HEK293 (cell line): ENCODE measurements at regions not wholly inside any gene's neighbourhood (a gene's known extent, or its start where the extent isn't known, plus 50 kb on each side); places are given as distances from the start of the nearest gene placed in this dataset.

ENCODE experiments used
- CTCF ChIA-PET: fragments of 350-600 bp; formaldehyde crosslinking; extraction: SDS; loops from one replicate; lab custom pipeline; 2021; ENCODE audit warnings: antibody characterized with exemption; lab: Yijun Ruan, JAX
- POLR2A ChIA-PET: fragments of 300-600 bp; formaldehyde crosslinking; extraction: SDS; loops from one replicate; lab custom pipeline; 2020; ENCODE audit warnings: antibody characterized with exemption, inconsistent platforms; lab: Yijun Ruan, JAX
- H3K27ac ChIP-seq: fragments of 200-500 bp; sonication (Bioruptor generic); 2 replicates; pipeline ENCODE4 v1.5.1; 2014; ENCODE audit warnings: low read depth, low read length, control low read depth, inconsistent platforms; ENCODE audit errors: extremely low read depth
- H3K36me3 ChIP-seq, 2 experiments: fragments of 200-500 bp in 1 of 2; sonication (Bioruptor generic) in 1 of 2; 1 replicate in 1 of 2; 2 replicates in 1 of 2; pipeline ENCODE4 v1.5.1; 2014 to 2017; ENCODE audit warnings: inconsistent platforms in 2 of 2, low read length in 2 of 2; ENCODE audit not compliant: control insufficient read depth in 2 of 2, insufficient read depth in 1 of 2
- H3K4me1 ChIP-seq: fragments of 200-500 bp; sonication (Bioruptor generic); 2 replicates; pipeline ENCODE4 v1.5.1; 2014; ENCODE audit warnings: mild to moderate bottlenecking, low read length, inconsistent platforms; ENCODE audit not compliant: control insufficient read depth, insufficient read depth
- H3K4me3 ChIP-seq: 2 replicates; pipeline ENCODE4 v1.5.1; 2011; ENCODE audit warnings: low read depth, mild to moderate bottlenecking, control low read depth, low read length, moderate library complexity
- H3K9me3 ChIP-seq: fragments of 200-500 bp; sonication (Bioruptor generic); 2 replicates; pipeline ENCODE4 v1.5.1; 2014; ENCODE audit warnings: low read depth, low read length, inconsistent platforms; ENCODE audit not compliant: control insufficient read depth, insufficient read depth
- GLIS2 ChIP-seq: fragments of 450-650 bp; formaldehyde crosslinking; IDR thresholded peaks from 2 replicates; pipeline ENCODE4 v1.5.1; 2016; ENCODE audit warnings: missing biosample characterization, missing genetic modification characterization
- HOXC10 ChIP-seq: sonication (generic); formaldehyde crosslinking; IDR thresholded peaks from 2 replicates; pipeline ENCODE4 v1.8.1; 2023; ENCODE audit warnings: mild to moderate bottlenecking, missing genetic modification reagents
- KLF16 ChIP-seq: fragments of 450-650 bp; formaldehyde crosslinking; IDR thresholded peaks from 2 replicates; pipeline ENCODE4 v1.5.1; 2017; ENCODE audit warnings: missing biosample characterization, missing genetic modification characterization
- MEIS1 ChIP-seq: sonication (generic); formaldehyde crosslinking; IDR thresholded peaks from 2 replicates; pipeline ENCODE4 v1.8.1; 2022; ENCODE audit warnings: missing genetic modification reagents, mild to moderate bottlenecking, borderline replicate concordance
- ZBTB7A ChIP-seq: fragments of 450-650 bp; formaldehyde crosslinking; IDR thresholded peaks from 2 replicates; pipeline ENCODE4 v1.5.1; 2016; ENCODE audit warnings: low read depth, missing biosample characterization, missing genetic modification characterization
- ZNF114 ChIP-seq: fragments of 450-650 bp; formaldehyde crosslinking; IDR thresholded peaks from 2 replicates; pipeline ENCODE4 v1.5.0; 2017; ENCODE audit warnings: missing biosample characterization, missing genetic modification characterization
- ZNF174 ChIP-seq: fragments of 450-650 bp; formaldehyde crosslinking; IDR thresholded peaks from 2 replicates; pipeline ENCODE4 v1.5.0; 2017; ENCODE audit warnings: missing biosample characterization, mild to moderate bottlenecking, missing genetic modification characterization
- ZNF248 ChIP-seq: fragments of 450-650 bp; formaldehyde crosslinking; IDR thresholded peaks from 2 replicates; pipeline ENCODE4 v1.5.1; 2017; ENCODE audit warnings: missing biosample characterization, missing genetic modification characterization
- ZNF324 ChIP-seq: fragments of 450-650 bp; formaldehyde crosslinking; IDR thresholded peaks from 2 replicates; pipeline ENCODE4 v1.5.1; 2016; ENCODE audit warnings: missing biosample characterization, missing genetic modification characterization
- ZNF404 ChIP-seq: fragments of 450-650 bp; formaldehyde crosslinking; IDR thresholded peaks from 2 replicates; pipeline ENCODE4 v1.5.1; 2017; ENCODE audit warnings: missing biosample characterization, missing genetic modification characterization
- ZNF623 ChIP-seq: fragments of 450-650 bp; formaldehyde crosslinking; IDR thresholded peaks from 2 replicates; pipeline ENCODE4 v1.5.1; 2016; ENCODE audit warnings: missing biosample characterization, missing genetic modification characterization
- TF ChIP-seq, protein P1 (sequence below): fragments of 450-650 bp; formaldehyde crosslinking; IDR thresholded peaks from 2 replicates; pipeline ENCODE4 v1.5.1; 2016; ENCODE audit warnings: missing biosample characterization, missing genetic modification characterization
- TF ChIP-seq, protein P2 (sequence below): fragments of 450-650 bp; formaldehyde crosslinking; IDR thresholded peaks from 2 replicates; pipeline ENCODE4 v1.5.1; 2016; ENCODE audit warnings: missing biosample characterization, missing genetic modification characterization, borderline replicate concordance
- TF ChIP-seq, protein P3 (sequence below): fragments of 450-650 bp; formaldehyde crosslinking; IDR thresholded peaks from 2 replicates; pipeline ENCODE4 v1.5.0; 2017; ENCODE audit warnings: missing biosample characterization, missing genetic modification characterization, borderline replicate concordance

DNA sequence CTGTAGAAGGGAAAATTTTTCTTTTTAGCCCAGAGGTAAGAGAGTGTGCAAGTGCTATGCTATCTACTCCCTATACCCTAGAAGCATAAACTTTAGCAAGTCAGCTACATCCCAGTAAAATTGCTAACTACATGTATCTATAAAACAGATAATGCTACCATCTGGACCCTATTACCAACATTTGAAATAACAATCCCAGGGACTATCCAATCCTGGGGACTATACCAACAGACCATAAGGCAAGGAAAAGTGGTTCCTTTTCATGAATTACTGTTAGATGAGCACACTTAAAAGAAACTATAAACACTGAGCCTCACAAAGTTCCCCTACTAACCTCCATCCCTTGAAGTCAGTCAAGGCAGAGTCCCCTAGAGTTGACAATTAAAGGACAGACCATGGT is 213.6 kb upstream of the VEGFC start:
- H3K36me3 ChIP-seq = no peaks in the 10 kb centered on the region
- H3K4me1 ChIP-seq = no peaks in the 10 kb centered on the region
- TF ChIP-seq, protein P1, sequence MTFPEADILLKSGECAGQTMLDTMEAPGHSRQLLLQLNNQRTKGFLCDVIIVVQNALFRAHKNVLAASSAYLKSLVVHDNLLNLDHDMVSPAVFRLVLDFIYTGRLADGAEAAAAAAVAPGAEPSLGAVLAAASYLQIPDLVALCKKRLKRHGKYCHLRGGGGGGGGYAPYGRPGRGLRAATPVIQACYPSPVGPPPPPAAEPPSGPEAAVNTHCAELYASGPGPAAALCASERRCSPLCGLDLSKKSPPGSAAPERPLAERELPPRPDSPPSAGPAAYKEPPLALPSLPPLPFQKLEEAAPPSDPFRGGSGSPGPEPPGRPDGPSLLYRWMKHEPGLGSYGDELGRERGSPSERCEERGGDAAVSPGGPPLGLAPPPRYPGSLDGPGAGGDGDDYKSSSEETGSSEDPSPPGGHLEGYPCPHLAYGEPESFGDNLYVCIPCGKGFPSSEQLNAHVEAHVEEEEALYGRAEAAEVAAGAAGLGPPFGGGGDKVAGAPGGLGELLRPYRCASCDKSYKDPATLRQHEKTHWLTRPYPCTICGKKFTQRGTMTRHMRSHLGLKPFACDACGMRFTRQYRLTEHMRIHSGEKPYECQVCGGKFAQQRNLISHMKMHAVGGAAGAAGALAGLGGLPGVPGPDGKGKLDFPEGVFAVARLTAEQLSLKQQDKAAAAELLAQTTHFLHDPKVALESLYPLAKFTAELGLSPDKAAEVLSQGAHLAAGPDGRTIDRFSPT (tag by site-specific recombination) = no peak
- TF ChIP-seq GLIS2 (tag by site-specific recombination) = no peak
- TF ChIP-seq ZNF174 = no peak
- H3K9me3 ChIP-seq = no peaks in the 10 kb centered on the region
- H3K27ac ChIP-seq = no peak overlapping the region
- POLR2A ChIA-PET = no interaction called here
- CTCF ChIA-PET = no interaction called here
- H3K4me3 ChIP-seq = no peak overlapping the region

DNA sequence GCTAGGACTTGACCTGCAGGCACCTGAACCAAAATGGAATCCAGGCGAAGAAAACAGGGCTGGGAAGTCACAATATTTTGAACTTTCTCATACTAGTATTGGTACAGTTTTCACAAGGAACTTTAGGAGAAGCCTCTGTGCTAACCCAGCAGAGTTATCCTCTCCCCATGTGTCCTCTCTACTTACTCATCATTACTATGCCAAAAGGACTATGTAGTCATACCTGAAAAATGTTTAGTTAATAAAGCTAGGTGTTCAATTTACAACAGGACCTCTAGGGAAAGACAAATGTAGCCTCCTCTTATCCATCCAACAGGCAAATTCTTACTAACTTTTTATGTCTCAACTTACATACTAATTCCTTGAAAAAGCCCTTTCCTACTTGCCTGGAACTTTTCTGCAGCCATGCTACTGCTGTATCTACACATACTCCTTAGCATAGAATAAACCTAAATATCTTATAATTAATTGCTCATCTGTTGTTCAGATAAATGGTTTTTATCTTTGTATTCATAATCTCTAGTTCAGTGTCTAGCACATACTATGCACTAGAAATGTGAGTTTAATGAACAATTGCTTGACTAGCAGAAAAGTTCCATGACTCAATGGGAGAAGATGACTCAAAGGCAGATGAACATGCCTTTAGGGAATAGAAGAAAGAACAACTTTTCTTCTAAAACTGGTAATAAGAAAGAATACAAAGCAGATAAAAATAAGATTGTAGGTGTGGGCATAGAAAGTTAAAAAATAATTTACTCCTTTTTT is 215.5 kb upstream of the VEGFC start:
- no peak overlapping the region for H3K27ac ChIP-seq
- CTCF ChIA-PET = no interaction called here

More for the DNA sequence above, 215.5 kb upstream of the VEGFC start:
- H3K4me1 ChIP-seq = no peaks in the 10 kb centered on the region
- no peak overlapping the region for H3K4me3 ChIP-seq
- no peaks in the 10 kb centered on the region for H3K36me3 ChIP-seq
- no peaks in the 10 kb centered on the region for H3K9me3 ChIP-seq
- POLR2A ChIA-PET = no interaction called here
- TF ChIP-seq ZBTB7A (tag by site-specific recombination) (no peak), MEIS1 (CRISPR knock-in tag) (no peak), KLF16 (tag by site-specific recombination) (no peak), HOXC10 (CRISPR knock-in tag) (no peak), ZNF248 (tag by site-specific recombination) (no peak), ZNF324 (no peak), ZNF114 (tag by site-specific recombination) (no peak), ZNF623 (tag by site-specific recombination) (no peak), ZNF404 (tag by site-specific recombination) (no peak)
- TF ChIP-seq, protein P2, sequence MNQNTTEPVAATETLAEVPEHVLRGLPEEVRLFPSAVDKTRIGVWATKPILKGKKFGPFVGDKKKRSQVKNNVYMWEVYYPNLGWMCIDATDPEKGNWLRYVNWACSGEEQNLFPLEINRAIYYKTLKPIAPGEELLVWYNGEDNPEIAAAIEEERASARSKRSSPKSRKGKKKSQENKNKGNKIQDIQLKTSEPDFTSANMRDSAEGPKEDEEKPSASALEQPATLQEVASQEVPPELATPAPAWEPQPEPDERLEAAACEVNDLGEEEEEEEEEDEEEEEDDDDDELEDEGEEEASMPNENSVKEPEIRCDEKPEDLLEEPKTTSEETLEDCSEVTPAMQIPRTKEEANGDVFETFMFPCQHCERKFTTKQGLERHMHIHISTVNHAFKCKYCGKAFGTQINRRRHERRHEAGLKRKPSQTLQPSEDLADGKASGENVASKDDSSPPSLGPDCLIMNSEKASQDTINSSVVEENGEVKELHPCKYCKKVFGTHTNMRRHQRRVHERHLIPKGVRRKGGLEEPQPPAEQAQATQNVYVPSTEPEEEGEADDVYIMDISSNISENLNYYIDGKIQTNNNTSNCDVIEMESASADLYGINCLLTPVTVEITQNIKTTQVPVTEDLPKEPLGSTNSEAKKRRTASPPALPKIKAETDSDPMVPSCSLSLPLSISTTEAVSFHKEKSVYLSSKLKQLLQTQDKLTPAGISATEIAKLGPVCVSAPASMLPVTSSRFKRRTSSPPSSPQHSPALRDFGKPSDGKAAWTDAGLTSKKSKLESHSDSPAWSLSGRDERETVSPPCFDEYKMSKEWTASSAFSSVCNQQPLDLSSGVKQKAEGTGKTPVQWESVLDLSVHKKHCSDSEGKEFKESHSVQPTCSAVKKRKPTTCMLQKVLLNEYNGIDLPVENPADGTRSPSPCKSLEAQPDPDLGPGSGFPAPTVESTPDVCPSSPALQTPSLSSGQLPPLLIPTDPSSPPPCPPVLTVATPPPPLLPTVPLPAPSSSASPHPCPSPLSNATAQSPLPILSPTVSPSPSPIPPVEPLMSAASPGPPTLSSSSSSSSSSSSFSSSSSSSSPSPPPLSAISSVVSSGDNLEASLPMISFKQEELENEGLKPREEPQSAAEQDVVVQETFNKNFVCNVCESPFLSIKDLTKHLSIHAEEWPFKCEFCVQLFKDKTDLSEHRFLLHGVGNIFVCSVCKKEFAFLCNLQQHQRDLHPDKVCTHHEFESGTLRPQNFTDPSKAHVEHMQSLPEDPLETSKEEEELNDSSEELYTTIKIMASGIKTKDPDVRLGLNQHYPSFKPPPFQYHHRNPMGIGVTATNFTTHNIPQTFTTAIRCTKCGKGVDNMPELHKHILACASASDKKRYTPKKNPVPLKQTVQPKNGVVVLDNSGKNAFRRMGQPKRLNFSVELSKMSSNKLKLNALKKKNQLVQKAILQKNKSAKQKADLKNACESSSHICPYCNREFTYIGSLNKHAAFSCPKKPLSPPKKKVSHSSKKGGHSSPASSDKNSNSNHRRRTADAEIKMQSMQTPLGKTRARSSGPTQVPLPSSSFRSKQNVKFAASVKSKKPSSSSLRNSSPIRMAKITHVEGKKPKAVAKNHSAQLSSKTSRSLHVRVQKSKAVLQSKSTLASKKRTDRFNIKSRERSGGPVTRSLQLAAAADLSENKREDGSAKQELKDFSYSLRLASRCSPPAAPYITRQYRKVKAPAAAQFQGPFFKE = no peak
- TF ChIP-seq, protein P3, sequence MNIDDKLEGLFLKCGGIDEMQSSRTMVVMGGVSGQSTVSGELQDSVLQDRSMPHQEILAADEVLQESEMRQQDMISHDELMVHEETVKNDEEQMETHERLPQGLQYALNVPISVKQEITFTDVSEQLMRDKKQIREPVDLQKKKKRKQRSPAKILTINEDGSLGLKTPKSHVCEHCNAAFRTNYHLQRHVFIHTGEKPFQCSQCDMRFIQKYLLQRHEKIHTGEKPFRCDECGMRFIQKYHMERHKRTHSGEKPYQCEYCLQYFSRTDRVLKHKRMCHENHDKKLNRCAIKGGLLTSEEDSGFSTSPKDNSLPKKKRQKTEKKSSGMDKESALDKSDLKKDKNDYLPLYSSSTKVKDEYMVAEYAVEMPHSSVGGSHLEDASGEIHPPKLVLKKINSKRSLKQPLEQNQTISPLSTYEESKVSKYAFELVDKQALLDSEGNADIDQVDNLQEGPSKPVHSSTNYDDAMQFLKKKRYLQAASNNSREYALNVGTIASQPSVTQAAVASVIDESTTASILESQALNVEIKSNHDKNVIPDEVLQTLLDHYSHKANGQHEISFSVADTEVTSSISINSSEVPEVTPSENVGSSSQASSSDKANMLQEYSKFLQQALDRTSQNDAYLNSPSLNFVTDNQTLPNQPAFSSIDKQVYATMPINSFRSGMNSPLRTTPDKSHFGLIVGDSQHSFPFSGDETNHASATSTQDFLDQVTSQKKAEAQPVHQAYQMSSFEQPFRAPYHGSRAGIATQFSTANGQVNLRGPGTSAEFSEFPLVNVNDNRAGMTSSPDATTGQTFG (tag by site-specific recombination) = no peak
